ENCODE measurements at regions not wholly inside any gene's neighbourhood (a gene's known extent, or its start where the extent isn't known, plus 50 kb on each side); places are given as distances from the start of the nearest gene placed in this dataset.

GRCh38 chr10:3665316-3665908, 119.6 kb downstream of the KLF6 start:
- no peak for DNase-seq

GRCh38 chr10:3662775-3663174, 122.2 kb downstream of the KLF6 start:
- Histone ChIP-seq H3K9me3 (ENCODE audit: severe bottlenecking) (no peaks in the 10 kb centered on the region), H3K4me3 (ENCODE audit: low read depth, low read length) (no peak overlapping the region), H3K36me3 (no peaks in the 10 kb centered on the region), H3K27ac (no peak overlapping the region), H3K27me3 (ENCODE audit: insufficient read depth, low read depth, severe bottlenecking) (no peaks in the 10 kb centered on the region)
- TF ChIP-seq CTCF (IDR thresholded peaks at IDR 0.05; ENCODE audit: low read depth, low read length) = no peak
- no peak for DNase-seq

More at GRCh38 chr10:3665316-3665908, 119.6 kb downstream of the KLF6 start:
- TF ChIP-seq CTCF (IDR thresholded peaks at IDR 0.05; ENCODE audit: low read depth, low read length) = no peak
- Histone ChIP-seq H3K27me3 (ENCODE audit: insufficient read depth, low read depth, severe bottlenecking) (no peaks in the 10 kb centered on the region), H3K4me3 (ENCODE audit: low read depth, low read length) (no peak overlapping the region), H3K27ac (no peak overlapping the region), H3K9me3 (ENCODE audit: severe bottlenecking) (no peaks in the 10 kb centered on the region), H3K36me3 (no peaks in the 10 kb centered on the region)

GRCh38 chr10:3661271-3661670, 123.7 kb downstream of the KLF6 start:
- H3K4me3 ChIP-seq (ENCODE audit: low read depth, low read length) = no peak overlapping the region
- H3K36me3 ChIP-seq = no peaks in the 10 kb centered on the region
- no peak for DNase-seq
- H3K9me3 ChIP-seq (ENCODE audit: severe bottlenecking) = no peaks in the 10 kb centered on the region
- no peak overlapping the region for H3K27ac ChIP-seq
- TF ChIP-seq CTCF (IDR thresholded peaks at IDR 0.05; ENCODE audit: low read depth, low read length) = no peak
- H3K27me3 ChIP-seq (ENCODE audit: insufficient read depth, low read depth, severe bottlenecking) = no peaks in the 10 kb centered on the region

- H3K36me3 ChIP-seq = no peaks in the 10 kb centered on the region
Measured at GRCh38 chr10:3660753-3661152, 124.3 kb downstream of the KLF6 start.

GRCh38 chr10:3659203-3659917, 125.6 kb downstream of the KLF6 start:
- no peak for DNase-seq
- TF ChIP-seq CTCF (IDR thresholded peaks at IDR 0.05; ENCODE audit: low read depth, low read length) = no peak
- no peaks in the 10 kb centered on the region for H3K36me3 ChIP-seq
- H3K4me3 ChIP-seq (ENCODE audit: low read depth, low read length) = no peak overlapping the region
- H3K9me3 ChIP-seq (ENCODE audit: severe bottlenecking) = no peaks in the 10 kb centered on the region
- no peak overlapping the region for H3K27ac ChIP-seq
- no peaks in the 10 kb centered on the region for H3K27me3 ChIP-seq (ENCODE audit: insufficient read depth, low read depth, severe bottlenecking)

More at GRCh38 chr10:3660753-3661152, 124.3 kb downstream of the KLF6 start:
- TF ChIP-seq CTCF (IDR thresholded peaks at IDR 0.05; ENCODE audit: low read depth, low read length) = no peak
- Histone ChIP-seq H3K27me3 (ENCODE audit: insufficient read depth, low read depth, severe bottlenecking) (no peaks in the 10 kb centered on the region), H3K4me3 (ENCODE audit: low read depth, low read length) (no peak overlapping the region), H3K9me3 (ENCODE audit: severe bottlenecking) (no peaks in the 10 kb centered on the region), H3K27ac (no peak overlapping the region)
- no peak for DNase-seq

Measured in WERI-Rb-1 (cell line).